ENCODE measurements at regions not wholly inside any gene's neighbourhood (a gene's known extent, or its start where the extent isn't known, plus 50 kb on each side); places are given as distances from the start of the nearest gene placed in this dataset.

- Histone ChIP-seq H3K36me3 (no peaks in the 10 kb centered on the region), H3K9me3 (no peaks in the 10 kb centered on the region), H3K4me1 (no peaks in the 10 kb centered on the region), H3K27me3 (no peaks in the 10 kb centered on the region), H3K4me3 (no peak overlapping the region), H3K27ac (no peak overlapping the region)
- no peak for TF ChIP-seq CTCF (IDR thresholded peaks at IDR 0.05)
- TF ChIP-seq POLR2A (IDR thresholded peaks at IDR 0.05): no peak
- no peak for TF ChIP-seq POLR2AphosphoS5 (IDR thresholded peaks at IDR 0.05)
- TF ChIP-seq EP300 (IDR thresholded peaks at IDR 0.05): no peak
- DNase-seq: no peak
- WGBS, 2 donors: 66 to 73% methylated on average over 3 of the region's 3 CpGs
- no peak for ATAC-seq (ENCODE audit: low FRiP score in 2 of 2)
Measured at GRCh38 chr4:14008494-14008893, 381.0 kb upstream of the BOD1L1 start.

GRCh38 chr4:14018191-14018853, 390.8 kb upstream of the BOD1L1 start:
- H3K4me1 ChIP-seq: no peaks in the 10 kb centered on the region
- H3K36me3 ChIP-seq: no peaks in the 10 kb centered on the region
- H3K9me3 ChIP-seq: peaks cover 0 to 13% (median 6%) of the 10 kb centered on the region in 4 donors
- ATAC-seq (ENCODE audit: low FRiP score in 2 of 2) (no peak), DNase-seq (no peak)
- WGBS, 2 donors: 74 to 75% methylated on average over 5 of the region's 5 CpGs
- TF ChIP-seq CTCF (IDR thresholded peaks at IDR 0.05): no peak
- no peak for TF ChIP-seq POLR2A (IDR thresholded peaks at IDR 0.05)
- H3K4me3 ChIP-seq: no peak overlapping the region
- no peak overlapping the region for H3K27ac ChIP-seq
- H3K27me3 ChIP-seq: no peaks in the 10 kb centered on the region

- no peaks in the 10 kb centered on the region for H3K36me3 ChIP-seq
- no peak for ATAC-seq (ENCODE audit: low FRiP score in 2 of 2)
- WGBS, 2 donors: 56 to 74% methylated on average over 1 of the region's 1 CpG
- TF ChIP-seq POLR2AphosphoS5 (IDR thresholded peaks at IDR 0.05) (no peak), CTCF (IDR thresholded peaks at IDR 0.05) (no peak)
- no peak for DNase-seq
- H3K4me3 ChIP-seq: no peak overlapping the region
- no peaks in the 10 kb centered on the region for H3K27me3 ChIP-seq
- no peaks in the 10 kb centered on the region for H3K9me3 ChIP-seq
- H3K4me1 ChIP-seq: no peaks in the 10 kb centered on the region
- H3K27ac ChIP-seq: no peak overlapping the region
Measured at GRCh38 chr4:14022456-14022855, 394.9 kb upstream of the BOD1L1 start.

- ATAC-seq (ENCODE audit: low FRiP score in 2 of 2) (no peak), DNase-seq (no peak)
- no peaks in the 10 kb centered on the region for H3K9me3 ChIP-seq
- no peaks in the 10 kb centered on the region for H3K36me3 ChIP-seq
- no peak overlapping the region for H3K27ac ChIP-seq
- H3K4me1 ChIP-seq: no peaks in the 10 kb centered on the region
- H3K27me3 ChIP-seq: no peaks in the 10 kb centered on the region
- TF ChIP-seq EP300 (IDR thresholded peaks at IDR 0.05): no peak
- no peak for TF ChIP-seq CTCF (IDR thresholded peaks at IDR 0.05)
- no peak for TF ChIP-seq POLR2AphosphoS5 (IDR thresholded peaks at IDR 0.05)
- no peak for TF ChIP-seq POLR2A (IDR thresholded peaks at IDR 0.05)
- no peak overlapping the region for H3K4me3 ChIP-seq
- WGBS, 2 donors: 86 to 90% methylated on average over 3 of the region's 3 CpGs
Measured at GRCh38 chr4:14023036-14023435, 395.5 kb upstream of the BOD1L1 start.

- ATAC-seq (ENCODE audit: low FRiP score in 2 of 2) (no peak), DNase-seq (no peak)
- Histone ChIP-seq H3K9me3 (no peaks in the 10 kb centered on the region), H3K4me1 (no peaks in the 10 kb centered on the region), H3K27ac (no peak overlapping the region), H3K4me3 (no peak overlapping the region), H3K27me3 (no peaks in the 10 kb centered on the region), H3K36me3 (no peaks in the 10 kb centered on the region)
- TF ChIP-seq POLR2A (IDR thresholded peaks at IDR 0.05) (no peak), EP300 (IDR thresholded peaks at IDR 0.05) (no peak), CTCF (IDR thresholded peaks at IDR 0.05) (no peak), POLR2AphosphoS5 (IDR thresholded peaks at IDR 0.05) (no peak)
- 88 to 95% methylated on average over 1 of the region's 1 CpG for whole genome bisulfite sequencing, 2 donors
Measured at GRCh38 chr4:14023896-14024295, 396.4 kb upstream of the BOD1L1 start.
